DND-41 (cell line): ENCODE measurements at regions not wholly inside any gene's neighbourhood (a gene's known extent, or its start where the extent isn't known, plus 50 kb on each side); places are given as distances from the start of the nearest gene placed in this dataset.

Source experiments
- CTCF ChIP-seq: IDR thresholded peaks from 2 replicates; pipeline ENCODE4 v1.5.1; 2012; ENCODE audit warnings: borderline replicate concordance, low read length, moderate library complexity, mild to moderate bottlenecking; ENCODE audit not compliant: poor library complexity, severe bottlenecking; ENCODE audit errors: extremely low read depth
- EZH2 ChIP-seq: IDR thresholded peaks from 3 replicates; pipeline ENCODE4 v1.6.1; 2012; ENCODE audit warnings: borderline replicate concordance, low read depth, mild to moderate bottlenecking, moderate library complexity, low read length, inconsistent platforms; ENCODE audit not compliant: severe bottlenecking

DNA sequence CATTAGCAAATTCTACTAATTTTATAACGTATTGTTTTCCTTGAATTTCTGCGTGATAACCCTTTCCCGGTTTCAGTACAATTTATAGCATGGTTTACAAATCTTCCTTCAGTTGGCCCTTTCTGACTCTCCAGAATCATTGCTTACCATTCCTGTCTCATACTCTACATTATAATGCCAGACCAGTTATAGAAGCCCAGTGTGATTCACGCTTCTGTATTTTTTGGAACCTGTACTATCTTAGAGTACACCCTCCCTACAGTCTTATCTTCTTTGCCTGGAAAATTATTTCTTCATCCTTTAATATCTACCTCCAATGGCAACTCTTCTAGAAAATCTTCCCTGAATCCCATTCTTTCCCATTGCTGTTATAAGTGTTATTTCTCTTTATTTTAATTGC lies 391.6 kb upstream of the SYT4 start:
- TF ChIP-seq CTCF (no peak), EZH2 (no peak)
